AG08396 (cell line): ENCODE measurements at regions not wholly inside any gene's neighbourhood (a gene's known extent, or its start where the extent isn't known, plus 50 kb on each side); places are given as distances from the start of the nearest gene placed in this dataset.
"Not testable (repeated sequence)": the region's sequence is repeated elsewhere in the genome, so short reads cannot be mapped to it uniquely, and the experiment has no call there.

ENCODE experiments used
- DNase-seq: peaks from one replicate; pipeline ENCODE4 v3.0.0; 2012; ENCODE audit warnings: low spot score, mixed read lengths

DNA sequence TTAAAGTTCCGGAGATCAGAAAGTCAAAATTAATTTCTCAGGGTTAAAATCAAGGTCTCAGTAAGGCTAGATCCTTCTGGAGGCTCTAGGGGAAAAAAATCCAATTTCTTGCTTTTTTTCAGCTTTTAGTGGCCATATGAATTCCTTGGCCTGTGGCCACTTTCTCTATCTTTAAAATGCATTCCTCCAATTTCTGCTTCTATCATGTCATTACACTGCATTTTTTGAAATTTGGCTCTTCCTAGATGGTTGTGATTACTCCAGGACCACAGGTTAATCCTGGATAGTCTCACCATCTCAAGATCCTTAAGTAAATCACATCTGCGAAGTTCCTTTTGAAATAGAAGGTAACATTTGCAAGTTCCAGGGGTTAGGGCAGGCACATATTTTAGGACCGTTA is 1294.9 kb upstream of the CITED2 start:
- no peak for DNase-seq

- DNase-seq = no peak
Measured at GRCh38 chr6:140663772-140664171, 1289.3 kb upstream of the CITED2 start.

DNA sequence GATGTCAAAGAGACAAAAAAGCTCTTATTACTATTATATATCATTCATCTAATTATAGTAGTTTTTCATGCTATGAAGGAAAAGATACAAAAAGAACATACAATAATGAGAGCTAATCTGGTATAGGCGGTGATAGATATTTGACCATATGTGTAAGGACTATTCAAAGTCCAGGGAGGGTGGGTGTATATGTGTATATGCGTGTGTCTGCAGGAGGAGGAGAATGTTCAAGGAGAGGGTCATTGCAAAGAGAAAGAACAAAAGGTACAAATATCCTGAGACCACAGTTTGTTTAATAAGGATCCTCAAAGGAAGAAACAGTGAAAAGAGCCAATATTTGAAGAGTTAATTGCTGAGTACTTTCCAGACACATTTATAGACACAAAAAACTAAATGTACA is 1288.6 kb upstream of the CITED2 start:
- no peak for DNase-seq

DNA sequence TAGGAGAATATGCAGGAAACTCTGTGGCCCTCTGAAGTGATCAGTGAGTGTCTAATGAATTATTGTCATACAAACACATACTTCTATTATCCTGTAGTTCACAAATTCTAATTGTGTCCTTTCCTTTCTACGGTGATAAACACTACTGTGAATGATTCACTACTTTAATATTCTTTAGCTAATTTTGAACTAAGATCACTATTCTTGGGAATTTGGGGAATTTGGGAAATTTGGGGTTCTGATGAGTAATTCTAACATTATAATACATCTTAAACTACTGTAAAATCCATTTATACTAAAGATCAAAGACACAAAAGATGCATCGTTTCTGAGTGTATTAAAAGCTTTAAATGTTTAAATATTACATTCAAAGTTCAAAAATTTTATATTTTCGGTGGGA is 1287.2 kb upstream of the CITED2 start:
- peak; percentile 8 for DNase-seq

- no peak for DNase-seq
Measured at GRCh38 chr6:140660295-140660694, 1285.8 kb upstream of the CITED2 start.

- no peak for DNase-seq
Measured at GRCh38 chr6:140653972-140654371, 1279.5 kb upstream of the CITED2 start.

DNA sequence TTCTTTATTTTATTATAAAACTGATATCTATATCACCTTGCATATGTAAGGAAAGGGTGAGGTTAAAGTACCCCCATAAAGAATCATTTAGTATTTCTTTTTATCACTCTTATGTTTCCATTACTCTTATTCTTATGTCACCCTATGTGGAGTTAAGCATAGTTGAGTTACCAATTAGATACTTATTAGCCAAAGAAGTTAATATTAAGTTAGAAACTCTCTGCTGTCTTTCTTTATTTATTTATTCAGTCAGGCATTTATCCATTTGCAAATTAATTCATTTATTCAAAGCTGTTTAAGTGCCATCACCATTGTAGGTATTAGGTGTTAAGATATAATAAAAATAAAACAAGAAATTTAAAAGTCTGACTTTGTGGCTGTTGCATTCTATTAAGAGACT is 1279.1 kb upstream of the CITED2 start:
- no peak for DNase-seq

- not testable (repeated sequence) for DNase-seq
Measured at GRCh38 chr6:140649502-140649901, 1275.1 kb upstream of the CITED2 start.

GRCh38 chr6:140647322-140647721 is 1272.9 kb upstream of the CITED2 start:
- DNase-seq = not testable (repeated sequence)

DNA sequence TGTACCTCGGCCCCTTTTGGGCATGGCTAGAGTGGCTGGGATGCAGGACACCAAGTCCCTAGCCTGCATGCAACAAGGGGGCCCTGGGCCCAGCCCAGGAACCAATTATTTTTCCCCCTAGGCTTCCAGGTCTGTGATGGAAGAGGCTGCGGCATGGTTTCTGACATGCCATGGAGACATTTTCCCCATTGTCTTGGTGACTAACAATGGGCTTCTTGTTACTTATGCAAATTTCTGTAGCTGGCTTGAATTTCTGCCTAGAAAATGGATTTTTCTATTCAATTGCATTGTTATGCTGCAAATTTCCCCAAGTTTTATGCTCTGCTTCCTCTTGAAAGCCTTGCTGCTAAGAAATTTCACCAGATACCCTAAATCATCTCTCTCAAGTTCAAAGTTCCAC is 1269.6 kb upstream of the CITED2 start:
- DNase-seq = no peak

- no peak for DNase-seq
Measured at GRCh38 chr6:140641412-140641811, 1267.0 kb upstream of the CITED2 start.

DNA sequence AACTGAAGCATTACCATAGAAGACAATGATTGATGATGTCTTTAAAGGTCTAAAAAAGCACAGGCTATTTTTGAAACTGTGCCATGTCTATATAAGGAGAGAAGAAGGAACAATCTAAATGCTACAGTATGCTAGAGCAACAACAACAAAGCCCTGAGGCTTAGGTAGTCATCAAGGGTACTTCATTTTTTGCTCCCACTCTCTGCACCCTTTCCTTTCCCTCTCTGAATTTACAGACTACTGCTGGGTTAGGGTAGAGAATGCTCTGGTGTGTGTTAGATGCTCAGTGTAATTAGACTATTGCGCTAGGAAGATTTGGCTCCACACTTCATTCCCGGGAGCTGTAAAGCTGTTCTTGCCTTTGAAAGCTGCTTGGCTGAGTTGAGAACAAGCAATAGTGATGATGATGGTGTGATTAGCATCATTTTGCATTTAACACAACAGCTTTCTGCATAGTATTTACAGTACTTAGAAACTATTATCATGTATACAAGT is 1262.5 kb upstream of the CITED2 start:
- no peak for DNase-seq

- no peak for DNase-seq
Measured at GRCh38 chr6:140636271-140636907, 1261.9 kb upstream of the CITED2 start.

DNA sequence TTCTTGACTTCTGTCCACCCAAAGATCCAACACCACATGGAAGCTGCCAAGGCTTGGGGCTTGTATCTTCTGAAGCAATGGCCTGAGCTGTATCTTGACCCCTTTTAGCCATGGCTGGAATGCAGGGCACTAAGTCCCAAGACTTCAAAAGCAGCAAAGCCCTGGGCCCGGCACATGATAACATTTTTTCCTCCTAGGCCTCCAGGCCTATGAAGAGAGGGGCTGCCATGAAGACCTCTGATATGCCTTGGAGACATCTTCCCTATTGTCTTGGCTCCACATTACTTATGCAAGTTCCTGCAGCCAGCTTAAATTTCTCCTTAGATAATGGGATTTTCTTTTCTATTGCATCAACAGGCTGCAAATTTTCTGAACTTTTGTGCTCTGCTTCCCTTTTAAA is 1252.6 kb upstream of the CITED2 start:
- DNase-seq = no peak

- peak; percentile 23 for DNase-seq
Measured at GRCh38 chr6:140623498-140623897, 1249.0 kb upstream of the CITED2 start.

GRCh38 chr6:140620496-140620895 is 1246.0 kb upstream of the CITED2 start:
- no peak for DNase-seq

- DNase-seq = no peak
Measured at GRCh38 chr6:140609956-140610355, 1235.5 kb upstream of the CITED2 start.

DNA sequence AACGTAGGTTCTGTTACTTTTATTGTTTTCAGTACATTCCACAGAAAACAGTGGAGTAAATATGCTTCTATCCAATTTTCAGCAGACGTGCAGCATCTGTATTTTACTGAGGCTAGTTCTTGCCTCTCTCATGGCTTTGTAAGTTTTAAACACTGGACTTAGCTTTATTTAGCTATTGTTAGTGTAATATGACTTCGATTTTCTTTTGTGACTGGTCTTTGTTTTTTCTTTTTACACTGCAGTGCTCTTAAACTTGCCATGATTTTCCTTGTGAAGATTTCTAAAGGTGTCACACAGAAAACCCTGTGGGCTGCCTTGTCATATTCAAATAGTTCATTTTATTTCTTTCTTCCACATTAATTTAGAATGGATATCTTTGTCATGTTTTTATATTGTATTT is 1234.9 kb upstream of the CITED2 start:
- DNase-seq = no peak

- no peak for DNase-seq
Measured at GRCh38 chr6:140604786-140605185, 1230.3 kb upstream of the CITED2 start.

- DNase-seq = no peak
Measured at GRCh38 chr6:140602431-140603248, 1228.2 kb upstream of the CITED2 start.

DNA sequence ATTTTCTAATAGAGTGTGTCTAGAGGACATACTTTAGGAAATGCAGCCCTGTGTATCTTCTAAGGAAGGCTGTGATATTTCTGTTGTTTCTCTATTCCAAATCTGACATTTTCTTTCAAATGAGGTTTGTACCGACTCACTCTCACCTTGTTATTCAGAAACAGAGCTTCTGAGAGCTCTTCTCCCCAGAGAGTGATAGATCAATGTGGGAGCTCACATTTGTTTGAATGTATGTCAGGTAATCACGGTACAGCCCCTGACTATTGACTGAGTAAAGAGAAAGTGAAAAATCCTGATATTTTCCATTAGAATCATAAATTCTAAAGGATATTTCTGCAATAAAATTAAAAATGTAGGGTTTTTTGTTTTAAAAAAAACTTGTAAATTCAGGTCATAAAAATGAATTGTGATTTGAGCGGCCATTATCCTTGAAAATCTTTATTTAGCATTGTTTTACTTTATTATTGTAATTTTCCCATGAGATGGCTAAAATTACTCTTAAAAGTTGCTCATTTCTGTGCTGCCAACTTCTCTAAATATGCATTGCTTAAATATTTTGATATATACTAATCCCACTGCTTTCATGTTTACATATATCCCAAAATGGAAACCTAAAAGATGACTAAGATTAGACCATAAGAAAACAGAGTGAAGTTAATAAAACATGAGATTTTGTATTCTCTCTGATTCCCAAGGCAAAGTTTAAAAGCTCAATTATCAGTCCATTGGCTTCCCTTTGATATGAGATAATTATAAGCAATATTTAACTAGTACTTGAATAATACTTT is 1226.8 kb upstream of the CITED2 start:
- no peak for DNase-seq

GRCh38 chr6:140599916-140600315 is 1225.5 kb upstream of the CITED2 start:
- DNase-seq = no peak

- no peak for DNase-seq
Measured at GRCh38 chr6:140597181-140597580, 1222.7 kb upstream of the CITED2 start.
